GM12875 (cell line): ENCODE measurements at regions not wholly inside any gene's neighbourhood (a gene's known extent, or its start where the extent isn't known, plus 50 kb on each side); places are given as distances from the start of the nearest gene placed in this dataset.
A peak's percentile ranks its signal among the peaks of the same experiment; 100 is the strongest.

ENCODE experiments used
- H3K4me3 ChIP-seq: one replicate; pipeline ENCODE4 v1.5.1; 2011; ENCODE audit warnings: low read depth, low read length, control low read depth
- TF ChIP-seq, protein P1 (sequence below): IDR thresholded peaks from 2 replicates; pipeline ENCODE4 v1.5.1; 2011; ENCODE audit warnings: low read depth, mild to moderate bottlenecking, control low read depth, inconsistent platforms, low read length, moderate library complexity, borderline replicate concordance; ENCODE audit not compliant: insufficient read depth

DNA sequence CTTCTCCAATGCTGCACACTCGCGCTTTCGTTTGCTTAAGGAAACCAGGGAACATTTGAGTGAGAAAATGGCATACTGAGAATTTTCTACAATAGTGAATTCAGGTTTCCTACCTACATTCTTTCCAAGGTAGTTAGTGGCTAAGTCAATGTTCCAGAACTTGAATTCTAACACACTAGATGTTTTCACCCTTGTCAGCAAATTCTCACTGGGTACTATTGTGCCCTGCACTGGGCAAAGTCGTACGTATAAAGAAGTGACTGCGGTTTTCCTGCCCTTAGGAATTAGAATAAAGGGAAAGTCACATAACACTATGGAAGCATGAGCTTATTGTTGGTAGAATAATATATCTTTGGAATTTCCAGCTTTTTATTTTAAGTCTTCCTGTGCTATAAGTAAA is 119.2 kb upstream of the TNFSF11 start:
- TF ChIP-seq, protein P1, sequence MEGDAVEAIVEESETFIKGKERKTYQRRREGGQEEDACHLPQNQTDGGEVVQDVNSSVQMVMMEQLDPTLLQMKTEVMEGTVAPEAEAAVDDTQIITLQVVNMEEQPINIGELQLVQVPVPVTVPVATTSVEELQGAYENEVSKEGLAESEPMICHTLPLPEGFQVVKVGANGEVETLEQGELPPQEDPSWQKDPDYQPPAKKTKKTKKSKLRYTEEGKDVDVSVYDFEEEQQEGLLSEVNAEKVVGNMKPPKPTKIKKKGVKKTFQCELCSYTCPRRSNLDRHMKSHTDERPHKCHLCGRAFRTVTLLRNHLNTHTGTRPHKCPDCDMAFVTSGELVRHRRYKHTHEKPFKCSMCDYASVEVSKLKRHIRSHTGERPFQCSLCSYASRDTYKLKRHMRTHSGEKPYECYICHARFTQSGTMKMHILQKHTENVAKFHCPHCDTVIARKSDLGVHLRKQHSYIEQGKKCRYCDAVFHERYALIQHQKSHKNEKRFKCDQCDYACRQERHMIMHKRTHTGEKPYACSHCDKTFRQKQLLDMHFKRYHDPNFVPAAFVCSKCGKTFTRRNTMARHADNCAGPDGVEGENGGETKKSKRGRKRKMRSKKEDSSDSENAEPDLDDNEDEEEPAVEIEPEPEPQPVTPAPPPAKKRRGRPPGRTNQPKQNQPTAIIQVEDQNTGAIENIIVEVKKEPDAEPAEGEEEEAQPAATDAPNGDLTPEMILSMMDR, result no peak
- H3K4me3 ChIP-seq, result no peak overlapping the region

DNA sequence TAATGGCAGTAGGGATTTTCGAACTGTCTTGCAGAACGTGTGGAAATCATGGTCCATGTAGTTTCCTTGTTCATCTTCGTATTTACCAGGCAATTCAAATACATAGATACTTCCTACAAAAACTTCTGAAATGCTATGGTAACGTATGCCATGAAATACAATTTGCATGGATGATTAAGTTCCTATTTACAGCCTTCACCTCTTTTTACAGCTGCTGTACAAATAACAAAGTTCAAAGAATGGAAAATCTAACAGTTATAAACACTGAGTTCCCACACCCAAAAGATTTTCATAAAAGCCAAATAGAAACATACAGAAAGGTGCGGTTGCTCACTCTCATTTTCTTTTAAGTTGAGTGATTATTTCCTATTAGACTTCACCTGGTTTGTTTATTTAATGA is 115.8 kb upstream of the TNFSF11 start:
- TF ChIP-seq, protein P1, result no peak
- H3K4me3 ChIP-seq, result no peak overlapping the region

DNA sequence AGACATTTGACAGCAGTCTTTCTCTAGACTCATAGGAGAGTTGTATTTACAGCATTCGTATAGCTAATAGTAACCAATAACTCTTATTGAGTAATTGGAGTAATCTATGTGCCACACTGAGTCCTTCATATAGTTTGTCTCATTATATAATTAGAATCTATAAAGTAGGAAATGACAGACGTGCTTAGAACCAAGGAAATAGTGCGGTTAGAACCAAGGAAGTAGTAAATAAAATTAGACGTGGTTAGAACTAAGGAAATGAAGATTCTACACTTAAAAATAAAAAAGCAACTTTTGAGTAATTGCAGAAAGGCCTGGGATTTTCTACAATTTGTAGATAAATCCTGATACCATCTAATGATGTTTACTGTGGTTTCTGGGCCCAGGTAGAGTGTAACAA is 107.8 kb upstream of the TNFSF11 start:
- TF ChIP-seq, protein P1, result no peak
- no peak overlapping the region for H3K4me3 ChIP-seq

DNA sequence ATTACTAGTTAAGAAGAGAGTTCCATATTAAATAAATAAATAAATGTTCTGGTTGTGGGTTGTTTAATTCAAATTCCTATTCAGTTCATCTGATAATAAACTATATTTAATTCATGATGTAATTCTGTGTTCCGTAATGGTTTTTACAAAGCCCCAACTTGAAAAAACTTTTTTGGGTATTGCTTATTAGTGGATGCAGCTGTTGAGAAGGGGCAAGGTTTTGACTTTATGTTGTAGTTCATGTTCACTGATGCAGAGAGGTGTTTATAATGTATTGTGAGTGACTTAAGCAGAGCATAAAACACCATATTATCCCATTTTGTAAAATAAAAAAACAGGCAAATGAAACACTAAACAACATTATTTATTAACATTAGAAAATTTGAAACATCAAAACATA is 107.3 kb upstream of the TNFSF11 start:
- H3K4me3 ChIP-seq, result no peak overlapping the region
- TF ChIP-seq, protein P1, result no peak

DNA sequence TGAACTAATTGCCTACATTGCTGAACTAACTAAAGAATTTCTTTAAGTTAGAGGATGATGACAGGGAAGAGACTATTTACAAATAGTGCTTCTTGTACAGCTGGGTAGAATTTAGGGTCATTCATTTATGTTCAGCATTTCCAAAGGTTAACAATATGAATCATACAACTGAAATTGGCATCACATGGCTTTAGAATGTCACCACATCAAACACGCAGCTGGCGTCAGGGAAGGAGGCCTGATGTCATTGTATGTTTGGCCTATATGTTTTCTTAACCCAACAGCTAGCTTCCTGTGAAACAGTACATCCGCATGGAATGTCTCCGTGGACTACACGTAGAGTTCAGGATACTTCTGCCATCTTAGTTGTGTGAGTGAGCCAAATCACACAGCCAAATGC is 99.0 kb upstream of the TNFSF11 start:
- H3K4me3 ChIP-seq, result no peak overlapping the region
- TF ChIP-seq, protein P1, result no peak

DNA sequence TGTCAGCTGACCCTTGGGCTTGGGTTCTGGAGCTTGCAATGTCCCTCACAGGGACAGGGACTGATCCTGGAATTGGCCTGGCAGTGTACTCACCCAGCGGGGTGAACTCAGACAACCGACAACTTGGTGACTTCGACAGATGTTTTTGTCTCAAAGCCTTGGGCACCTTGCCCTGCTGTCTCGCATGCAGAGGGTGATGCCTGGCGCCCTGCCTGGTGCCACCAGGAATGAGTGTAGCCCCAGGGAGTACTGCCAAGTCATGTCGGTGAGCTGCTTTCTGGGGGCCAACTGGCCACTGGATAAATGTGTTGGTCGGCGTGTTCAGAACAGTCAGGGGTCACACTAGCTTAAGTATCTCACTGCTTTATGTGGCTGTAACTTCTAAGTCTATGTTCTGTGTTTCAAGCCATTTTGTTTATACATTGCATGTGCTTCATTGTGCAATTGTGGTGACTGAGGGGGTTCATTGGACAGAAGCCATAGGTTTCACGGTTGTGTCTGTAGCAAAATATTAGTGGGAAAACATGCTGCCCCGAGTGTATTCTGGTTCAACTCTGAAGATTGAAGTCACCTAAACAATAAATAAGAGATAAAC is 96.3 kb upstream of the TNFSF11 start:
- no peak overlapping the region for H3K4me3 ChIP-seq
- TF ChIP-seq, protein P1, result no peak

DNA sequence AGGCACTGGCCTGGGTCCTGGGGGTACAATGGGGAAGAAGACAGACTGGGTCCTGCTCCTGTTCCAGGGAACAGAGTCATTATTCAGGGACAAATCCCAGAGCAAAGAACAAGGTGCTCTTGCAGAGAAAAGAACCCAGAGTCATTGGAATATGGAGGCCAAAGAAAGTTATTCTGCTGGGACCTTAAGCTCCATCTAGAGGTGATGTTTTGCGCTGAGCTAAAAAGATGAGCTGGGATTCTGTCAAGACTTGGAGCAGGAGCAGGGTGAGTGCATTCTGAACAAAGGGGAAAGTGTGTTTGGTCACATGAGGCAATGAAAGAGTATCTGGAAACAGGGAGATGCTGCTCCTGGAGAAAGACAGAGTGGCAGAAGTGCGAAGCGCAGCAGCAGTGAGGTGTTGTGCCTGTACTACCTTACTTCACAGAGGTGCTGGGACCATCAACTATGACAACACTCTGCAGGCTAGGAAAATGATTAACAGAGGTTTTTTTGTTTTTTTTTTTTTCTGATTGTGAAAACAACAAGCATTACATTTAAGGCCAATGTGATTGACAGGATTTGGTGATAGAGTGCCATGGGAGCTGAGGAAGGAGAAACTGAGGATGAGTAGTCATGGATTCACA is 95.3 kb upstream of the TNFSF11 start:
- TF ChIP-seq, protein P1, result peak; percentile 62; the same call in 1 of the 2 replicates
- no peak overlapping the region for H3K4me3 ChIP-seq
